Astrocyte (in vitro differentiated cells and primary cell): ENCODE measurements at regions not wholly inside any gene's neighbourhood (a gene's known extent, or its start where the extent isn't known, plus 50 kb on each side); places are given as distances from the start of the nearest gene placed in this dataset.

Source experiments
- DNase-seq: peaks from one replicate; pipeline ENCODE4 v3.0.0-alpha.2; 2010; ENCODE audit warnings: low read depth
- FAIRE-seq: peaks from 2 replicates; lab custom pipeline; 2011; peaks lifted over from hg19 to GRCh38; lab: Jason Lieb, UNC
- H2AFZ ChIP-seq: 2 replicates; pipeline ENCODE4 v1.6.0; 2012; ENCODE audit warnings: low read depth, low read length, inconsistent platforms
- H3K27ac ChIP-seq: 2 replicates; pipeline ENCODE4 v1.5.1; 2011; ENCODE audit warnings: low read depth, low read length, inconsistent platforms
- H3K27me3 ChIP-seq: 2 replicates; pipeline ENCODE4 v1.6.0; 2011; ENCODE audit warnings: low read length, inconsistent platforms; ENCODE audit not compliant: insufficient read depth
- H3K36me3 ChIP-seq: 2 replicates; pipeline ENCODE4 v1.5.1; 2011; ENCODE audit warnings: low read length, inconsistent platforms; ENCODE audit not compliant: insufficient read depth
- H3K4me1 ChIP-seq: 2 replicates; pipeline ENCODE4 v1.5.1; 2011; ENCODE audit warnings: low read length, inconsistent platforms; ENCODE audit not compliant: insufficient read depth
- H3K4me2 ChIP-seq: 2 replicates; pipeline ENCODE4 v1.6.0; 2012; ENCODE audit warnings: low read length, inconsistent platforms
- H3K4me3 ChIP-seq: 2 replicates; pipeline ENCODE4 v1.5.1; 2011; ENCODE audit warnings: low read depth, mild to moderate bottlenecking, low read length, inconsistent platforms; ENCODE audit not compliant: insufficient read depth
- H3K79me2 ChIP-seq: 2 replicates; pipeline ENCODE4 v1.6.0; 2012; ENCODE audit warnings: mild to moderate bottlenecking, low read length, inconsistent platforms; ENCODE audit not compliant: insufficient read depth
- H3K9ac ChIP-seq: 2 replicates; pipeline ENCODE4 v1.6.0; 2012; ENCODE audit warnings: mild to moderate bottlenecking, low read length, inconsistent platforms
- H3K9me3 ChIP-seq: 2 replicates; pipeline ENCODE4 v1.5.1; 2012; ENCODE audit warnings: low read depth, mild to moderate bottlenecking, low read length, inconsistent platforms; ENCODE audit not compliant: insufficient read depth
- H4K20me1 ChIP-seq: 2 replicates; pipeline ENCODE4 v1.6.0; 2012; ENCODE audit warnings: low read length, inconsistent platforms; ENCODE audit not compliant: insufficient read depth
- H3K27ac Mint-ChIP-seq: one replicate; pipeline ENCODE4 v1.8.0; 2021; ENCODE audit warnings: mild to moderate bottlenecking, mixed read lengths; ENCODE audit not compliant: unreplicated experiment
- H3K27me3 Mint-ChIP-seq: one replicate; pipeline ENCODE4 v1.8.0; 2021; ENCODE audit warnings: low read depth, mixed read lengths; ENCODE audit not compliant: unreplicated experiment
- H3K36me3 Mint-ChIP-seq: one replicate; pipeline ENCODE4 v1.8.0; 2021; ENCODE audit warnings: low read depth, mixed read lengths; ENCODE audit not compliant: unreplicated experiment
- H3K4me1 Mint-ChIP-seq: one replicate; pipeline ENCODE4 v1.8.0; 2021; ENCODE audit warnings: low read depth, mixed read lengths; ENCODE audit not compliant: unreplicated experiment
- H3K4me3 Mint-ChIP-seq: one replicate; pipeline ENCODE4 v1.8.0; 2021; ENCODE audit warnings: mild to moderate bottlenecking, moderate library complexity, mixed read lengths; ENCODE audit not compliant: unreplicated experiment
- H3K9me3 Mint-ChIP-seq: one replicate; pipeline ENCODE4 v1.8.0; 2021; ENCODE audit warnings: mild to moderate bottlenecking, mixed read lengths; ENCODE audit not compliant: unreplicated experiment
- CTCF ChIP-seq: IDR thresholded peaks from 2 replicates; pipeline ENCODE4 v1.5.1; 2011; ENCODE audit warnings: low read depth, mild to moderate bottlenecking, inconsistent platforms, low read length, moderate library complexity; ENCODE audit not compliant: insufficient read depth
- EZH2 ChIP-seq: IDR thresholded peaks from 2 replicates; pipeline ENCODE4 v1.6.1; 2012; ENCODE audit warnings: mild to moderate bottlenecking, low read length, inconsistent platforms; ENCODE audit not compliant: insufficient read depth

GRCh38 chr7:88500131-88500530 lies 193.4 kb upstream of the STEAP4 start:
- DNase-seq: no peak

GRCh38 chr7:88495881-88496725 lies 189.4 kb upstream of the STEAP4 start:
- Histone ChIP-seq H3K79me2 (no peaks in the 10 kb centered on the region), H3K27ac (no peak overlapping the region), H3K9ac (no peak overlapping the region), H3K4me2 (no peak overlapping the region), H3K4me1 (no peaks in the 10 kb centered on the region), H3K4me3 (no peak overlapping the region), H3K36me3 (no peaks in the 10 kb centered on the region), H3K9me3 (no peaks in the 10 kb centered on the region), H3K27me3 (no peaks in the 10 kb centered on the region), H2AFZ (no peak overlapping the region), H4K20me1 (no peaks in the 10 kb centered on the region)
- TF ChIP-seq EZH2 (no peak), CTCF (no peak)
- DNase-seq (no peak), FAIRE-seq (no peak)
- peaks cover 4% of the 10 kb centered on the region for H3K4me1 Mint-ChIP-seq
- H3K27ac Mint-ChIP-seq: no peak overlapping the region
- no peaks in the 10 kb centered on the region for H3K9me3 Mint-ChIP-seq
- H3K27me3 Mint-ChIP-seq: no peaks in the 10 kb centered on the region
- no peaks in the 10 kb centered on the region for H3K36me3 Mint-ChIP-seq
- H3K4me3 Mint-ChIP-seq: no peak overlapping the region

More at GRCh38 chr7:88500131-88500530, 193.4 kb upstream of the STEAP4 start:
- no peaks in the 10 kb centered on the region for H3K36me3 Mint-ChIP-seq
- H2AFZ ChIP-seq: no peak overlapping the region
- H3K4me3 Mint-ChIP-seq: no peak overlapping the region
- H3K9me3 Mint-ChIP-seq: no peaks in the 10 kb centered on the region
- no peaks in the 10 kb centered on the region for H3K36me3 ChIP-seq
- H3K27ac Mint-ChIP-seq: no peak overlapping the region
- peaks cover 4% of the 10 kb centered on the region for H3K4me1 Mint-ChIP-seq
- H3K4me3 ChIP-seq: no peak overlapping the region
- no peak overlapping the region for H3K9ac ChIP-seq
- no peaks in the 10 kb centered on the region for H3K9me3 ChIP-seq
- H3K79me2 ChIP-seq: no peaks in the 10 kb centered on the region
- no peaks in the 10 kb centered on the region for H3K4me1 ChIP-seq
- H3K4me2 ChIP-seq: no peak overlapping the region
- FAIRE-seq: no peak
- no peaks in the 10 kb centered on the region for H4K20me1 ChIP-seq
- H3K27ac ChIP-seq: no peak overlapping the region
- no peaks in the 10 kb centered on the region for H3K27me3 Mint-ChIP-seq
- no peaks in the 10 kb centered on the region for H3K27me3 ChIP-seq
- TF ChIP-seq CTCF: no peak
- TF ChIP-seq EZH2: no peak

- Mint-ChIP-seq H3K9me3 (peaks cover 2% of the 10 kb centered on the region), H3K4me3 (no peak overlapping the region), H3K36me3 (no peaks in the 10 kb centered on the region), H3K27ac (no peak overlapping the region), H3K4me1 (no peaks in the 10 kb centered on the region), H3K27me3 (no peaks in the 10 kb centered on the region)
- Histone ChIP-seq H3K79me2 (no peaks in the 10 kb centered on the region), H4K20me1 (no peaks in the 10 kb centered on the region), H3K27ac (no peak overlapping the region), H3K27me3 (no peaks in the 10 kb centered on the region), H3K9me3 (no peaks in the 10 kb centered on the region), H3K36me3 (no peaks in the 10 kb centered on the region), H2AFZ (no peak overlapping the region), H3K9ac (no peak overlapping the region), H3K4me1 (no peaks in the 10 kb centered on the region), H3K4me3 (no peak overlapping the region), H3K4me2 (no peak overlapping the region)
- DNase-seq: no peak
- no peak for FAIRE-seq
- no peak for TF ChIP-seq EZH2
- TF ChIP-seq CTCF: no peak
Observed at GRCh38 chr7:88492153-88492552, 185.5 kb upstream of the STEAP4 start.
